OCI-LY3 (cell line): ENCODE measurements at regions not wholly inside any gene's neighbourhood (a gene's known extent, or its start where the extent isn't known, plus 50 kb on each side); places are given as distances from the start of the nearest gene placed in this dataset.

Source experiments
- EZH2phosphoT487 ChIP-seq: fragments of 200-600 bp; shearing (Covaris generic); IDR thresholded peaks from 2 replicates; pipeline ENCODE4 v1.6.1; 2018; ENCODE audit warnings: antibody characterized with exemption, mixed run types, low read depth
- TF ChIP-seq, protein P1 (sequence below): fragments of 200-600, 300-600 bp; sonication (generic); IDR thresholded peaks from 2 replicates; pipeline ENCODE4 v1.5.1; 2014; ENCODE audit warnings: antibody characterized with exemption, low read length, low read depth

GRCh38 chr6:140660295-140660694, 1285.8 kb upstream of the CITED2 start:
- TF ChIP-seq, protein P1, sequence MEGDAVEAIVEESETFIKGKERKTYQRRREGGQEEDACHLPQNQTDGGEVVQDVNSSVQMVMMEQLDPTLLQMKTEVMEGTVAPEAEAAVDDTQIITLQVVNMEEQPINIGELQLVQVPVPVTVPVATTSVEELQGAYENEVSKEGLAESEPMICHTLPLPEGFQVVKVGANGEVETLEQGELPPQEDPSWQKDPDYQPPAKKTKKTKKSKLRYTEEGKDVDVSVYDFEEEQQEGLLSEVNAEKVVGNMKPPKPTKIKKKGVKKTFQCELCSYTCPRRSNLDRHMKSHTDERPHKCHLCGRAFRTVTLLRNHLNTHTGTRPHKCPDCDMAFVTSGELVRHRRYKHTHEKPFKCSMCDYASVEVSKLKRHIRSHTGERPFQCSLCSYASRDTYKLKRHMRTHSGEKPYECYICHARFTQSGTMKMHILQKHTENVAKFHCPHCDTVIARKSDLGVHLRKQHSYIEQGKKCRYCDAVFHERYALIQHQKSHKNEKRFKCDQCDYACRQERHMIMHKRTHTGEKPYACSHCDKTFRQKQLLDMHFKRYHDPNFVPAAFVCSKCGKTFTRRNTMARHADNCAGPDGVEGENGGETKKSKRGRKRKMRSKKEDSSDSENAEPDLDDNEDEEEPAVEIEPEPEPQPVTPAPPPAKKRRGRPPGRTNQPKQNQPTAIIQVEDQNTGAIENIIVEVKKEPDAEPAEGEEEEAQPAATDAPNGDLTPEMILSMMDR, result no peak
- no peak for TF ChIP-seq EZH2phosphoT487
